HepG2 (cell line): ENCODE measurements at regions not wholly inside any gene's neighbourhood (a gene's known extent, or its start where the extent isn't known, plus 50 kb on each side); places are given as distances from the start of the nearest gene placed in this dataset.

Source experiments
- ATAC-seq: fragments of 200-7000 bp; cut with Tn5 transposase; 3 replicates; pipeline ENCODE4 v1.9.1; 2020; ENCODE audit warnings: mild to moderate bottlenecking, moderate library complexity
- BruUV-seq: library from RNA; stranded (reverse); fragments of 400-500 nt; replicated peaks from 2 replicates; lab custom pipeline; 2021; lab: Mats Ljungman, UMichigan
- CTCF ChIA-PET: fragments of 300-600 bp; formaldehyde crosslinking; extraction: SDS; loops from one replicate; lab custom pipeline; 2021; ENCODE audit warnings: low total read pairs, inconsistent platforms, low intra/inter-chr PET ratio; lab: Yijun Ruan, JAX
- POLR2A ChIA-PET: fragments of 350-600 bp; sonication (Branson Sonifier 250); formaldehyde crosslinking; loops from one replicate; lab custom pipeline; 2020; ENCODE audit warnings: antibody characterized with exemption, inconsistent platforms; lab: Yijun Ruan, JAX
- DNase-seq: peaks from one replicate; pipeline ENCODE4 v3.0.0-alpha.2; 2015; ENCODE audit warnings: low spot score
- FAIRE-seq: peaks from 3 replicates; lab custom pipeline; 2011; peaks lifted over from hg19 to GRCh38; lab: Jason Lieb, UNC
- H2AFZ ChIP-seq: one replicate; pipeline ENCODE4 v1.6.1; 2011; ENCODE audit warnings: low read length, inconsistent platforms
- H3K27ac ChIP-seq: fragments of 300-600 bp; 3 replicates; pipeline ENCODE4 v1.8.0; 2011; ENCODE audit warnings: mixed run types, mild to moderate bottlenecking, mixed read lengths, low read length, inconsistent platforms; ENCODE audit not compliant: insufficient read depth; ENCODE audit errors: extremely low read length
- H3K27me3 ChIP-seq, 2 experiments: fragments of 200-600 bp in 1 of 2; 2 replicates in 1 of 2; 3 replicates in 1 of 2; pipeline versions ENCODE4 v1.6.0 to v1.8.0; 2011; ENCODE audit warnings: low read length in 2 of 2, mild to moderate bottlenecking in 2 of 2, moderate library complexity in 2 of 2, inconsistent platforms in 1 of 2; ENCODE audit not compliant: insufficient read depth in 2 of 2, control insufficient read depth in 1 of 2
- H3K36me3 ChIP-seq, 2 experiments: fragments of 200-600 bp in 1 of 2; replicated peaks in 1 of 2; 2 replicates in 1 of 2; 3 replicates in 1 of 2; pipeline versions ENCODE4 v1.5.1 to v1.8.0; 2011; ENCODE audit warnings: low read length in 2 of 2, inconsistent platforms in 1 of 2; ENCODE audit not compliant: insufficient read depth in 2 of 2, control insufficient read depth in 1 of 2
- H3K4me1 ChIP-seq: 2 replicates; pipeline ENCODE4 v1.5.1; 2012; ENCODE audit warnings: low read length, inconsistent platforms; ENCODE audit not compliant: insufficient read depth
- H3K4me2 ChIP-seq: 2 replicates; pipeline ENCODE4 v1.6.0; 2011; ENCODE audit warnings: low read depth, low read length, inconsistent platforms
- H3K4me3 ChIP-seq, 3 experiments: fragments of 200-600 bp in 1 of 3; sonication (generic), shearing (Covaris generic) in 1 of 3; replicated peaks in 1 of 3; 2 replicates each; pipeline ENCODE4 v1.5.1; 2011 to 2016; ENCODE audit warnings: low read length in 3 of 3, inconsistent platforms in 2 of 3, low read depth in 2 of 3, mild to moderate bottlenecking in 2 of 3, control low read depth in 1 of 3, mixed read lengths in 1 of 3; ENCODE audit not compliant: insufficient read depth in 1 of 3
- H3K79me2 ChIP-seq: one replicate; pipeline ENCODE4 v1.6.1; 2011; ENCODE audit warnings: low read length, inconsistent platforms; ENCODE audit not compliant: insufficient read depth
- H3K9ac ChIP-seq: 2 replicates; pipeline ENCODE4 v1.6.0; 2011; ENCODE audit warnings: mild to moderate bottlenecking, low read depth, low read length, inconsistent platforms; ENCODE audit not compliant: insufficient read depth
- H3K9me3 ChIP-seq: 2 replicates; pipeline ENCODE4 v1.5.1; 2012; ENCODE audit warnings: mild to moderate bottlenecking, low read length
- H4K20me1 ChIP-seq: 2 replicates; pipeline ENCODE4 v1.6.0; 2011; ENCODE audit warnings: inconsistent platforms, mild to moderate bottlenecking, low read length, moderate library complexity; ENCODE audit not compliant: insufficient read depth
- CREB1 ChIP-seq, 2 experiments: fragments of 450-650 bp in 1 of 2; IDR thresholded peaks; 2 replicates each; pipeline ENCODE4 v1.6.1; 2016 to 2017; ENCODE audit warnings: control low read depth in 1 of 2, mild to moderate bottlenecking in 1 of 2, missing compliant biosample characterization in 1 of 2, missing genetic modification characterization in 1 of 2
- IKZF1 ChIP-seq: fragments of 450-650 bp; IDR thresholded peaks from 2 replicates; pipeline ENCODE4 v1.7.1; 2016
- KDM1A ChIP-seq: IDR thresholded peaks from 2 replicates; pipeline ENCODE4 v1.6.1; 2016; ENCODE audit warnings: missing compliant biosample characterization
- KMT2A ChIP-seq: sonication (generic); formaldehyde crosslinking; IDR thresholded peaks from 2 replicates; pipeline ENCODE4 v1.4.0; 2020; ENCODE audit warnings: missing genetic modification reagents
- THYN1 ChIP-seq: sonication (generic); formaldehyde crosslinking; IDR thresholded peaks from 2 replicates; pipeline ENCODE4 v1.8.1; 2023; ENCODE audit warnings: low read depth, mild to moderate bottlenecking, moderate library complexity, missing genetic modification reagents, borderline replicate concordance
- ZNF263 ChIP-seq: sonication (generic); formaldehyde crosslinking; IDR thresholded peaks from 2 replicates; pipeline ENCODE4 v1.4.0; 2020; ENCODE audit warnings: missing genetic modification reagents
- ZNF34 ChIP-seq: sonication (generic); formaldehyde crosslinking; IDR thresholded peaks from 2 replicates; pipeline ENCODE4 v1.4.0; 2020; ENCODE audit warnings: mild to moderate bottlenecking, missing genetic modification reagents, borderline replicate concordance
- ZNF562 ChIP-seq: sonication (generic); formaldehyde crosslinking; IDR thresholded peaks from 2 replicates; pipeline ENCODE4 v1.8.0; 2022; ENCODE audit warnings: missing genetic modification reagents, borderline replicate concordance
- in situ Hi-C: cut with HindIII; loops from 2 replicates; pipeline ENCODE4 v1.10.0; 2017; ENCODE audit warnings: low pct_unique_long_range_greater_than_20kb; ENCODE audit not compliant: extremely low pct_ligation_motif_present
- intact Hi-C: fragments of 100-400 bp; cut with micrococcal nuclease; formaldehyde crosslinking; loops from one replicate; pipeline ENCODE4 v1.10.0; 2022; ENCODE audit not compliant: unreplicated experiment
- TF ChIP-seq, protein P1 (sequence below): sonication (generic); formaldehyde crosslinking; IDR thresholded peaks from one replicate; pipeline ENCODE4 v1.5.1; 2020; ENCODE audit warnings: mild to moderate bottlenecking, missing genetic modification reagents; ENCODE audit errors: not compliant biosample characterization
- TF ChIP-seq, protein P2 (sequence below): IDR thresholded peaks from 2 replicates; pipeline ENCODE4 v1.4.0; 2020; ENCODE audit warnings: mild to moderate bottlenecking, missing genetic modification reagents

DNA sequence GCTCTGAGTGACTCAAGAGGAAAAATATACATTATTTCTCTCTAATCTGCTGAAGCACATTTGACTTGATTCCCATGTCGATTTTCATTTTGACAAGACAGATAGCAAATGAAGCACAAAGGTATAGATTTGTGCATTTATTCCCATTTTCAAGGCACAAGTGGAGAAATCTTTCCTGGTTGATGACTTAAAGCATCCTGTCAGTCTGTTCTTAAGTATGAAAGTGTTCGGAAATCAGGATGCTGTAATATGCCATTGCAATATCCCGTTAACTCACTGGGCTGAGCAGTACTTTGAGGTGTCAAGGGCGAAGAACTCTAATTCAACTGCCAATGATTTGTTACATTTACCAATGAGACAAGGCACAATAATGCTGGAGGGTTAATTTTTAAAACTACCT is 185.2 kb upstream of the LRP1B start (continued):
- TF ChIP-seq, protein P1, sequence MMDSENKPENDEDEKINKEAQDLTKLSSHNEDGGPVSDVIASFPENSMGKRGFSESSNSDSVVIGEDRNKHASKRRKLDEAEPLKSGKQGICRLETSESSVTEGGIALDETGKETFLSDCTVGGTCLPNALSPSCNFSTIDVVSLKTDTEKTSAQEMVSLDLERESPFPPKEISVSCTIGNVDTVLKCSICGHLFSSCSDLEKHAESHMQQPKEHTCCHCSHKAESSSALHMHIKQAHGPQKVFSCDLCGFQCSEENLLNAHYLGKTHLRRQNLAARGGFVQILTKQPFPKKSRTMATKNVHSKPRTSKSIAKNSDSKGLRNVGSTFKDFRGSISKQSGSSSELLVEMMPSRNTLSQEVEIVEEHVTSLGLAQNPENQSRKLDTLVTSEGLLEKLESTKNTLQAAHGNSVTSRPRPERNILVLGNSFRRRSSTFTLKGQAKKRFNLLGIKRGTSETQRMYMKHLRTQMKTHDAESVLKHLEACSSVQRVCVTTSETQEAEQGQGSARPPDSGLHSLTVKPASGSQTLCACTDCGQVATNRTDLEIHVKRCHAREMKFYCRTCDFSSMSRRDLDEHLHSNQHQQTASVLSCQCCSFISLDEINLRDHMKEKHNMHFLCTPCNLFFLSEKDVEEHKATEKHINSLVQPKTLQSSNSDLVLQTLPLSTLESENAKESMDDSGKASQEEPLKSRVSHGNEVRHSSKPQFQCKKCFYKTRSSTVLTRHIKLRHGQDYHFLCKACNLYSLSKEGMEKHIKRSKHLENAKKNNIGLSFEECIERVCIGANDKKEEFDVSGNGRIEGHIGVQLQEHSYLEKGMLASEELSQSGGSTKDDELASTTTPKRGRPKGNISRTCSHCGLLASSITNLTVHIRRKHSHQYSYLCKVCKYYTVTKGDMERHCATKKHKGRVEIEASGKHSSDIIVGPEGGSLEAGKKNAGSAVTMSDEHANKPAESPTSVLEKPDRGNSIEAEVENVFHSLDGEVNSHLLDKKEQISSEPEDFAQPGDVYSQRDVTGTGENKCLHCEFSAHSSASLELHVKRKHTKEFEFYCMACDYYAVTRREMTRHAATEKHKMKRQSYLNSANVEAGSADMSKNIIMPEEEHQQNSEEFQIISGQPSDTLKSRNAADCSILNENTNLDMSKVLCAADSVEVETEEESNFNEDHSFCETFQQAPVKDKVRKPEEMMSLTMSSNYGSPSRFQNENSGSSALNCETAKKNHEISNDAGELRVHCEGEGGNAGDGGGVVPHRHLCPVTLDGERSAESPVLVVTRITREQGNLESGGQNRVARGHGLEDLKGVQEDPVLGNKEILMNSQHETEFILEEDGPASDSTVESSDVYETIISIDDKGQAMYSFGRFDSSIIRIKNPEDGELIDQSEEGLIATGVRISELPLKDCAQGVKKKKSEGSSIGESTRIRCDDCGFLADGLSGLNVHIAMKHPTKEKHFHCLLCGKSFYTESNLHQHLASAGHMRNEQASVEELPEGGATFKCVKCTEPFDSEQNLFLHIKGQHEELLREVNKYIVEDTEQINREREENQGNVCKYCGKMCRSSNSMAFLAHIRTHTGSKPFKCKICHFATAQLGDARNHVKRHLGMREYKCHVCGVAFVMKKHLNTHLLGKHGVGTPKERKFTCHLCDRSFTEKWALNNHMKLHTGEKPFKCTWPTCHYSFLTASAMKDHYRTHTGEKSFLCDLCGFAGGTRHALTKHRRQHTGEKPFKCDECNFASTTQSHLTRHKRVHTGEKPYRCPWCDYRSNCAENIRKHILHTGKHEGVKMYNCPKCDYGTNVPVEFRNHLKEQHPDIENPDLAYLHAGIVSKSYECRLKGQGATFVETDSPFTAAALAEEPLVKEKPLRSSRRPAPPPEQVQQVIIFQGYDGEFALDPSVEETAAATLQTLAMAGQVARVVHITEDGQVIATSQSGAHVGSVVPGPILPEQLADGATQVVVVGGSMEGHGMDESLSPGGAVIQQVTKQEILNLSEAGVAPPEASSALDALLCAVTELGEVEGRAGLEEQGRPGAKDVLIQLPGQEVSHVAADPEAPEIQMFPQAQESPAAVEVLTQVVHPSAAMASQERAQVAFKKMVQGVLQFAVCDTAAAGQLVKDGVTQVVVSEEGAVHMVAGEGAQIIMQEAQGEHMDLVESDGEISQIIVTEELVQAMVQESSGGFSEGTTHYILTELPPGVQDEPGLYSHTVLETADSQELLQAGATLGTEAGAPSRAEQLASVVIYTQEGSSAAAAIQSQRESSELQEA (CRISPR knock-in tag): no peak
- TF ChIP-seq KDM1A (CRISPR knock-in tag): no peak

DNA sequence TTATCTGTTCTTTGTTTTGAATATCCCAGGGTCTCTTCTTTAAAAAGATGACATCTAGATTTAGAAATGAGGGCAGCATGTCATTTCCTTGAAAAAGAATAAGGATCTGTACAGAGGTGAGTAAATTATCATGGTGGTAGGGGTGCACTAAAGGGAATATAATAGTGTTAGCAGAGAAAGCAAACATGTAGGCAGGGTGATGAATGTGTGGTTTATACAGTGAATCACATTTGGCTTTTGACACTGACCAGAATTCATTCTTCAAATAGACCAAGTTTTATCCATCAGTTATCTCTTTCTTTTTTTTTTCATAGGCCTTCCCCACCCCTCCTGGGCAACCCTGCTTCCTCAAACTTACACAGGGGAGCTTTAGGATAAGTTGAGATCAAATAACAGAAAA is 184.5 kb upstream of the LRP1B start:
- H3K4me3 ChIP-seq: no peak overlapping the region
- H3K27ac ChIP-seq: no peak overlapping the region
- ATAC-seq (no peak), FAIRE-seq (no peak), DNase-seq (no peak)
- no peaks in the 10 kb centered on the region for H3K36me3 ChIP-seq
- in situ Hi-C loops (no loop called here), intact Hi-C loops (no loop called here)
- no peaks in the 10 kb centered on the region for H4K20me1 ChIP-seq
- ChIA-PET POLR2A (no interaction called here), CTCF (no interaction called here)
- H3K79me2 ChIP-seq: no peaks in the 10 kb centered on the region
- H3K27me3 ChIP-seq: no peaks in the 10 kb centered on the region
- BruUV-seq: no TSS peak
- no peak overlapping the region for H3K9ac ChIP-seq
- H2AFZ ChIP-seq: no peak overlapping the region
- peaks cover 23% of the 10 kb centered on the region for H3K9me3 ChIP-seq
- no peaks in the 10 kb centered on the region for H3K4me1 ChIP-seq
- no peak overlapping the region for H3K4me2 ChIP-seq
- TF ChIP-seq KMT2A (CRISPR knock-in tag): no peak
- TF ChIP-seq, protein P2, sequence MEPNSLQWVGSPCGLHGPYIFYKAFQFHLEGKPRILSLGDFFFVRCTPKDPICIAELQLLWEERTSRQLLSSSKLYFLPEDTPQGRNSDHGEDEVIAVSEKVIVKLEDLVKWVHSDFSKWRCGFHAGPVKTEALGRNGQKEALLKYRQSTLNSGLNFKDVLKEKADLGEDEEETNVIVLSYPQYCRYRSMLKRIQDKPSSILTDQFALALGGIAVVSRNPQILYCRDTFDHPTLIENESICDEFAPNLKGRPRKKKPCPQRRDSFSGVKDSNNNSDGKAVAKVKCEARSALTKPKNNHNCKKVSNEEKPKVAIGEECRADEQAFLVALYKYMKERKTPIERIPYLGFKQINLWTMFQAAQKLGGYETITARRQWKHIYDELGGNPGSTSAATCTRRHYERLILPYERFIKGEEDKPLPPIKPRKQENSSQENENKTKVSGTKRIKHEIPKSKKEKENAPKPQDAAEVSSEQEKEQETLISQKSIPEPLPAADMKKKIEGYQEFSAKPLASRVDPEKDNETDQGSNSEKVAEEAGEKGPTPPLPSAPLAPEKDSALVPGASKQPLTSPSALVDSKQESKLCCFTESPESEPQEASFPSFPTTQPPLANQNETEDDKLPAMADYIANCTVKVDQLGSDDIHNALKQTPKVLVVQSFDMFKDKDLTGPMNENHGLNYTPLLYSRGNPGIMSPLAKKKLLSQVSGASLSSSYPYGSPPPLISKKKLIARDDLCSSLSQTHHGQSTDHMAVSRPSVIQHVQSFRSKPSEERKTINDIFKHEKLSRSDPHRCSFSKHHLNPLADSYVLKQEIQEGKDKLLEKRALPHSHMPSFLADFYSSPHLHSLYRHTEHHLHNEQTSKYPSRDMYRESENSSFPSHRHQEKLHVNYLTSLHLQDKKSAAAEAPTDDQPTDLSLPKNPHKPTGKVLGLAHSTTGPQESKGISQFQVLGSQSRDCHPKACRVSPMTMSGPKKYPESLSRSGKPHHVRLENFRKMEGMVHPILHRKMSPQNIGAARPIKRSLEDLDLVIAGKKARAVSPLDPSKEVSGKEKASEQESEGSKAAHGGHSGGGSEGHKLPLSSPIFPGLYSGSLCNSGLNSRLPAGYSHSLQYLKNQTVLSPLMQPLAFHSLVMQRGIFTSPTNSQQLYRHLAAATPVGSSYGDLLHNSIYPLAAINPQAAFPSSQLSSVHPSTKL: no peak
- no peak for TF ChIP-seq ZNF562
- TF ChIP-seq IKZF1: no peak
- no peak for TF ChIP-seq ZNF34 (CRISPR knock-in tag)
- no peak for TF ChIP-seq CREB1 (IDR thresholded peaks at IDR 0.05)
- TF ChIP-seq CREB1 (CRISPR knock-in tag; IDR thresholded peaks at IDR 0.05): no peak
- TF ChIP-seq ZNF263 (CRISPR knock-in tag): no peak
- TF ChIP-seq THYN1: no peak
